ENCODE measurements at regions not wholly inside any gene's neighbourhood (a gene's known extent, or its start where the extent isn't known, plus 50 kb on each side); places are given as distances from the start of the nearest gene placed in this dataset.

- DNase-seq (ENCODE audit: low read depth): no peak
These were observed 654.3 kb upstream of the KIF2B start for GRCh38 chr17:53168413-53168812.

- no peak for DNase-seq (ENCODE audit: low read depth)
These were observed 656.0 kb upstream of the KIF2B start for GRCh38 chr17:53166731-53167130.

GRCh38 chr17:53150101-53150698, 672.5 kb upstream of the KIF2B start:
- no peak for DNase-seq (ENCODE audit: low read depth)

- DNase-seq (ENCODE audit: low read depth): no peak
These were observed 673.4 kb upstream of the KIF2B start for GRCh38 chr17:53149316-53149715.

GRCh38 chr17:53148058-53148457, 674.7 kb upstream of the KIF2B start:
- DNase-seq (ENCODE audit: low read depth): no peak

- DNase-seq (ENCODE audit: low read depth): no peak
These were observed 679.8 kb upstream of the KIF2B start for GRCh38 chr17:53142890-53143289.

GRCh38 chr17:53141731-53142130, 681.0 kb upstream of the KIF2B start:
- DNase-seq (ENCODE audit: low read depth): no peak

- DNase-seq (ENCODE audit: low read depth): no peak
These were observed 681.4 kb upstream of the KIF2B start for GRCh38 chr17:53141280-53141679.

- DNase-seq (ENCODE audit: low read depth): no peak
These were observed 684.9 kb upstream of the KIF2B start for GRCh38 chr17:53137869-53138268.

GRCh38 chr17:53135969-53136368, 686.8 kb upstream of the KIF2B start:
- no peak for DNase-seq (ENCODE audit: low read depth)

- no peak for DNase-seq (ENCODE audit: low read depth)
These were observed 688.2 kb upstream of the KIF2B start for GRCh38 chr17:53134548-53134947.

GRCh38 chr17:53133876-53134275, 688.9 kb upstream of the KIF2B start:
- no peak for DNase-seq (ENCODE audit: low read depth)

GRCh38 chr17:53129863-53130262, 692.9 kb upstream of the KIF2B start:
- DNase-seq (ENCODE audit: low read depth): no peak

- DNase-seq (ENCODE audit: low read depth): no peak
These were observed 695.4 kb upstream of the KIF2B start for GRCh38 chr17:53127331-53127730.

GRCh38 chr17:53122966-53123365, 699.8 kb upstream of the KIF2B start:
- DNase-seq (ENCODE audit: low read depth): no peak

GRCh38 chr17:53119773-53120172, 703.0 kb upstream of the KIF2B start:
- no peak for DNase-seq (ENCODE audit: low read depth)

GRCh38 chr17:53118948-53119347, 703.8 kb upstream of the KIF2B start:
- no peak for DNase-seq (ENCODE audit: low read depth)

GRCh38 chr17:53106886-53107285, 715.8 kb upstream of the KIF2B start:
- DNase-seq (ENCODE audit: low read depth): no peak

- no peak for DNase-seq (ENCODE audit: low read depth)
These were observed 721.0 kb upstream of the KIF2B start for GRCh38 chr17:53101706-53102105.

- peak; percentile 5 for DNase-seq (ENCODE audit: low read depth)
These were observed 722.6 kb upstream of the KIF2B start for GRCh38 chr17:53100126-53100525.

- DNase-seq (ENCODE audit: low read depth): no peak
These were observed 729.3 kb upstream of the KIF2B start for GRCh38 chr17:53093391-53093790.

- DNase-seq (ENCODE audit: low read depth): no peak
These were observed 730.7 kb upstream of the KIF2B start for GRCh38 chr17:53092072-53092471.

GRCh38 chr17:53090770-53091169, 732.0 kb upstream of the KIF2B start:
- DNase-seq (ENCODE audit: low read depth): no peak

GRCh38 chr17:53088481-53088880, 734.2 kb upstream of the KIF2B start:
- no peak for DNase-seq (ENCODE audit: low read depth)

Data from LHCN-M2 (cell line).